ENCODE measurements at regions not wholly inside any gene's neighbourhood (a gene's known extent, or its start where the extent isn't known, plus 50 kb on each side); places are given as distances from the start of the nearest gene placed in this dataset.

GRCh38 chr12:41794336-41794735 lies 350.3 kb downstream of the GXYLT1 start:
- TF ChIP-seq CTCF (IDR thresholded peaks at IDR 0.05) (no peak), POLR2A (IDR thresholded peaks at IDR 0.05) (no peak), EP300 (IDR thresholded peaks at IDR 0.05) (no peak)
